ENCODE measurements at regions not wholly inside any gene's neighbourhood (a gene's known extent, or its start where the extent isn't known, plus 50 kb on each side); places are given as distances from the start of the nearest gene placed in this dataset.

- no peak for TF ChIP-seq EZH2 (IDR thresholded peaks at IDR 0.05; ENCODE audit: low read length, unreplicated experiment)
- TF ChIP-seq CTCF (conservative IDR thresholded peaks at IDR 0.05; ENCODE audit: low read depth, low read length), result no peak
- no peak for TF ChIP-seq EZH2phosphoT487 (IDR thresholded peaks at IDR 0.05; ENCODE audit: borderline replicate concordance, low read length)
These were observed 143.0 kb downstream of the CXXC4 start for GRCh38 chr4:104351706-104352105.

Data from PC-3 (cell line).